ENCODE measurements at regions not wholly inside any gene's neighbourhood (a gene's known extent, or its start where the extent isn't known, plus 50 kb on each side); places are given as distances from the start of the nearest gene placed in this dataset.

GRCh38 chr3:159266779-159267178, 464.9 kb downstream of the MFSD1 start:
- TF ChIP-seq CTCF (IDR thresholded peaks at IDR 0.05 in 8 of 11, conservative IDR thresholded peaks at IDR 0.05 in 3 of 11) (no peak), POLR2AphosphoS5 (IDR thresholded peaks at IDR 0.05) (no peak)

Measured in spleen (tissue), 7 donors.